WTC11 (cell line): ENCODE measurements at regions not wholly inside any gene's neighbourhood (a gene's known extent, or its start where the extent isn't known, plus 50 kb on each side); places are given as distances from the start of the nearest gene placed in this dataset.

Source experiments
- ATAC-seq: fragments of 200-7000 bp; cut with Tn5 transposase; 2 replicates; pipeline ENCODE4 v1.10.0; 2021; ENCODE audit warnings: mild to moderate bottlenecking, moderate library complexity
- CTCF ChIA-PET: fragments of 300-600 bp; sonication (Branson Sonifier 250); formaldehyde crosslinking; loops from one replicate; lab custom pipeline; 2021; ENCODE audit warnings: antibody characterized with exemption; lab: Charles Lee
- POLR2A ChIA-PET: fragments of 350-600 bp; sonication (Branson Sonifier 250); formaldehyde crosslinking; loops from one replicate; lab custom pipeline; 2021; ENCODE audit warnings: antibody characterized with exemption; lab: Charles Lee
- DNase-seq: peaks from one replicate; pipeline ENCODE4 v3.0.0; 2021; ENCODE audit warnings: low spot score
- H3K27ac Mint-ChIP-seq: 2 replicates; pipeline ENCODE4 v1.8.0; 2021; ENCODE audit warnings: mixed read lengths
- H3K27me3 Mint-ChIP-seq: 2 replicates; pipeline ENCODE4 v1.8.0; 2021; ENCODE audit warnings: low read depth, mild to moderate bottlenecking, moderate library complexity, mixed read lengths
- H3K36me3 Mint-ChIP-seq: 2 replicates; pipeline ENCODE4 v1.8.0; 2021; ENCODE audit warnings: mixed read lengths
- H3K4me1 Mint-ChIP-seq: 2 replicates; pipeline ENCODE4 v1.8.0; 2022; ENCODE audit warnings: mixed read lengths
- H3K4me3 Mint-ChIP-seq: 2 replicates; pipeline ENCODE4 v1.8.0; 2021; ENCODE audit warnings: mild to moderate bottlenecking, moderate library complexity, mixed read lengths
- H3K9me3 Mint-ChIP-seq: 2 replicates; pipeline ENCODE4 v1.8.0; 2021; ENCODE audit warnings: mixed read lengths
- ATF1 ChIP-seq: sonication (generic); formaldehyde crosslinking; IDR thresholded peaks from 2 replicates; pipeline ENCODE4 v1.8.1; 2023; ENCODE audit warnings: mild to moderate bottlenecking, moderate library complexity, missing genetic modification reagents
- CBFB ChIP-seq: sonication (generic); formaldehyde crosslinking; IDR thresholded peaks from 2 replicates; pipeline ENCODE4 v1.8.1; 2022; ENCODE audit warnings: mild to moderate bottlenecking, low read depth, missing genetic modification reagents
- NFYB ChIP-seq: sonication (generic); formaldehyde crosslinking; conservative IDR thresholded peaks from 2 replicates; pipeline ENCODE4 v1.8.0; 2022; ENCODE audit warnings: low read depth, missing genetic modification reagents
- SMAD4 ChIP-seq: sonication (generic); formaldehyde crosslinking; IDR thresholded peaks from 2 replicates; pipeline ENCODE4 v1.8.0; 2022; ENCODE audit warnings: mild to moderate bottlenecking, missing genetic modification reagents
- ZNF121 ChIP-seq: sonication (generic); formaldehyde crosslinking; IDR thresholded peaks from 2 replicates; pipeline ENCODE4 v1.8.0; 2023; ENCODE audit warnings: missing genetic modification reagents
- ZNF263 ChIP-seq: sonication (generic); formaldehyde crosslinking; IDR thresholded peaks from 2 replicates; pipeline ENCODE4 v1.8.1; 2022; ENCODE audit warnings: low read depth, mild to moderate bottlenecking, moderate library complexity, missing genetic modification reagents
- ZNF396 ChIP-seq: fragments of 250-450 bp; sonication (Bioruptor Pico); IDR thresholded peaks from 2 replicates; pipeline ENCODE4 v1.8.0; 2021; ENCODE audit warnings: mild to moderate bottlenecking, moderate library complexity, borderline replicate concordance
- ZNF671 ChIP-seq: fragments of 250-450 bp; sonication (Bioruptor Pico); IDR thresholded peaks from 2 replicates; pipeline ENCODE4 v1.8.0; 2021; ENCODE audit warnings: mild to moderate bottlenecking
- TF ChIP-seq, protein P1 (sequence below): sonication (generic); formaldehyde crosslinking; IDR thresholded peaks from 2 replicates; pipeline ENCODE4 v1.8.0; 2022; ENCODE audit warnings: mild to moderate bottlenecking, missing genetic modification reagents
- TF ChIP-seq, protein P2 (sequence below): fragments of 250-450 bp; sonication (Bioruptor Pico); IDR thresholded peaks from 2 replicates; pipeline ENCODE4 v1.9.0; 2021; ENCODE audit warnings: mild to moderate bottlenecking
- TF ChIP-seq, protein P3 (sequence below): sonication (generic); formaldehyde crosslinking; IDR thresholded peaks from 2 replicates; pipeline ENCODE4 v1.8.0; 2022; ENCODE audit warnings: missing genetic modification reagents
- TF ChIP-seq, protein P4 (sequence below): sonication (generic); formaldehyde crosslinking; IDR thresholded peaks from 2 replicates; pipeline ENCODE4 v1.8.1; 2022; ENCODE audit warnings: low read depth, missing genetic modification reagents, borderline replicate concordance
- TF ChIP-seq, protein P5 (sequence below): sonication (generic); formaldehyde crosslinking; IDR thresholded peaks from 2 replicates; pipeline ENCODE4 v1.8.1; 2022; ENCODE audit warnings: mild to moderate bottlenecking, moderate library complexity, missing genetic modification reagents
- TF ChIP-seq, protein P6 (sequence below): sonication (generic); formaldehyde crosslinking; IDR thresholded peaks from 2 replicates; pipeline ENCODE4 v1.8.1; 2023; ENCODE audit warnings: mild to moderate bottlenecking, missing genetic modification reagents, borderline replicate concordance

DNA sequence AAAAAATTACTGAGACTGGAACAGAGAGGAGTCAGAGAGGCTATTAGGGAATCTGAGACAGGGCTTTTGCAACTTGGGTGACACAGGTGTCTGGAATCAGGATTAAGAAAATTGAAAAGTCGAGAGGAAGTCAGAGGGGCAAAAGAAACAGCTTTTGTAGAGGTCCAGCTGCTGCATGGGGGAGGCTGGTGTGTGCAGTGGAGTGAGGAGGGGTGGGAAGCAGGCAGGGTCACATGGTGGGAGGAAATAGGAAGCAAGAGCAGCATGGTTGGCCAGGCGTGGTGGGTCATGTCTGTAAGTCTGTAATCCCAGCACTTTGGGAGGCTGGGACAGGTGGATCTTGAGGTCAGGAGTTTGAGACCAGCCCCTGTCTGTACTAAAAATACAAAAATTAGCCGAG, 69.7 kb upstream of the VRK1 start (continued):
- TF ChIP-seq, protein P1, sequence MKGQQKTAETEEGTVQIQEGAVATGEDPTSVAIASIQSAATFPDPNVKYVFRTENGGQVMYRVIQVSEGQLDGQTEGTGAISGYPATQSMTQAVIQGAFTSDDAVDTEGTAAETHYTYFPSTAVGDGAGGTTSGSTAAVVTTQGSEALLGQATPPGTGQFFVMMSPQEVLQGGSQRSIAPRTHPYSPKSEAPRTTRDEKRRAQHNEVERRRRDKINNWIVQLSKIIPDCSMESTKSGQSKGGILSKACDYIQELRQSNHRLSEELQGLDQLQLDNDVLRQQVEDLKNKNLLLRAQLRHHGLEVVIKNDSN (CRISPR knock-in tag), result no peak
- TF ChIP-seq ATF1 (CRISPR knock-in tag) (no peak), NFYB (CRISPR knock-in tag) (no peak)
- TF ChIP-seq, protein P2, sequence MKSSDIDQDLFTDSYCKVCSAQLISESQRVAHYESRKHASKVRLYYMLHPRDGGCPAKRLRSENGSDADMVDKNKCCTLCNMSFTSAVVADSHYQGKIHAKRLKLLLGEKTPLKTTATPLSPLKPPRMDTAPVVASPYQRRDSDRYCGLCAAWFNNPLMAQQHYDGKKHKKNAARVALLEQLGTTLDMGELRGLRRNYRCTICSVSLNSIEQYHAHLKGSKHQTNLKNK (CRISPR knock-in tag), result no peak
- TF ChIP-seq, all 79 proteins: peak for 0

DNA sequence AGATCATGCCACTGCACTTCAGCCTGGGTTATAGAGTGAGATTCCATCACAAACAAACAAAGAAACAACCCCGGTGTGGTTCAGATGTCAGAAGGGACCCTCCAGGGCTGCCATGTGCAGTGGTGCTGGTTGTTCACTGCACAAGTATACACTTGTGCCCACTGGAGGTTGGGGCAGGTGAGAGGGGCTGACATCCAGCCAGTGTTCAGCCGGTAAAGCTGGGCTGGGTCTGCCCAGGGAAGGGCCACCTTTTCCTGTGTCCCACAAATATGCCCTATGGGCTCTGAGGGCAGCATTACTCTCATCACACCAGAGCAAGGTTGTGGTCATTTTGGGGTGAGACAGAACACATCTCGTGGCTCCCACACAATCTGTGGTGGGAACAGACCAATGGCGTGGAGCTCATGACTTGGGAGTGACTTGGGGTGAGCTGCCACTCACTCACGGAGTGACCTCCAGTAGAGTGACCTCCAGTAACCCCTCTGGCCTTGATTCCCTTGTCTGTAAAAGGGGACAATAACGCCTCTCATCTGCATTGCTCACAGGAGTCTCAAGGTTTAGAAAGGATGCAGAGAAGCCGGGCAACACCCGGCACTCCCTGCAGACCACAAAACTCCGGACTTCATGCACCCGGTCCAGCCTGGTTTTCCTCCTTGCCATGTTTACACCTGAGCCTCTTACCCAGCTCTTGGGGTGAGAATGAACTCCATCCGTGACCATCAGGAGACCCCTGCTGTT, 69.0 kb upstream of the VRK1 start:
- no peak for DNase-seq
- CTCF ChIA-PET, result no interaction called here
- Mint-ChIP-seq H3K9me3 (peaks cover 14% of the 10 kb centered on the region), H3K4me3 (no peak overlapping the region)
- TF ChIP-seq, protein P3, sequence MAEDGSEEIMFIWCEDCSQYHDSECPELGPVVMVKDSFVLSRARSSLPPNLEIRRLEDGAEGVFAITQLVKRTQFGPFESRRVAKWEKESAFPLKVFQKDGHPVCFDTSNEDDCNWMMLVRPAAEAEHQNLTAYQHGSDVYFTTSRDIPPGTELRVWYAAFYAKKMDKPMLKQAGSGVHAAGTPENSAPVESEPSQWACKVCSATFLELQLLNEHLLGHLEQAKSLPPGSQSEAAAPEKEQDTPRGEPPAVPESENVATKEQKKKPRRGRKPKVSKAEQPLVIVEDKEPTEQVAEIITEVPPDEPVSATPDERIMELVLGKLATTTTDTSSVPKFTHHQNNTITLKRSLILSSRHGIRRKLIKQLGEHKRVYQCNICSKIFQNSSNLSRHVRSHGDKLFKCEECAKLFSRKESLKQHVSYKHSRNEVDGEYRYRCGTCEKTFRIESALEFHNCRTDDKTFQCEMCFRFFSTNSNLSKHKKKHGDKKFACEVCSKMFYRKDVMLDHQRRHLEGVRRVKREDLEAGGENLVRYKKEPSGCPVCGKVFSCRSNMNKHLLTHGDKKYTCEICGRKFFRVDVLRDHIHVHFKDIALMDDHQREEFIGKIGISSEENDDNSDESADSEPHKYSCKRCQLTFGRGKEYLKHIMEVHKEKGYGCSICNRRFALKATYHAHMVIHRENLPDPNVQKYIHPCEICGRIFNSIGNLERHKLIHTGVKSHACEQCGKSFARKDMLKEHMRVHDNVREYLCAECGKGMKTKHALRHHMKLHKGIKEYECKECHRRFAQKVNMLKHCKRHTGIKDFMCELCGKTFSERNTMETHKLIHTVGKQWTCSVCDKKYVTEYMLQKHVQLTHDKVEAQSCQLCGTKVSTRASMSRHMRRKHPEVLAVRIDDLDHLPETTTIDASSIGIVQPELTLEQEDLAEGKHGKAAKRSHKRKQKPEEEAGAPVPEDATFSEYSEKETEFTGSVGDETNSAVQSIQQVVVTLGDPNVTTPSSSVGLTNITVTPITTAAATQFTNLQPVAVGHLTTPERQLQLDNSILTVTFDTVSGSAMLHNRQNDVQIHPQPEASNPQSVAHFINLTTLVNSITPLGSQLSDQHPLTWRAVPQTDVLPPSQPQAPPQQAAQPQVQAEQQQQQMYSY (CRISPR knock-in tag), result peak; percentile 79
- TF ChIP-seq, protein P4, sequence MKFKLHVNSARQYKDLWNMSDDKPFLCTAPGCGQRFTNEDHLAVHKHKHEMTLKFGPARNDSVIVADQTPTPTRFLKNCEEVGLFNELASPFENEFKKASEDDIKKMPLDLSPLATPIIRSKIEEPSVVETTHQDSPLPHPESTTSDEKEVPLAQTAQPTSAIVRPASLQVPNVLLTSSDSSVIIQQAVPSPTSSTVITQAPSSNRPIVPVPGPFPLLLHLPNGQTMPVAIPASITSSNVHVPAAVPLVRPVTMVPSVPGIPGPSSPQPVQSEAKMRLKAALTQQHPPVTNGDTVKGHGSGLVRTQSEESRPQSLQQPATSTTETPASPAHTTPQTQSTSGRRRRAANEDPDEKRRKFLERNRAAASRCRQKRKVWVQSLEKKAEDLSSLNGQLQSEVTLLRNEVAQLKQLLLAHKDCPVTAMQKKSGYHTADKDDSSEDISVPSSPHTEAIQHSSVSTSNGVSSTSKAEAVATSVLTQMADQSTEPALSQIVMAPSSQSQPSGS (CRISPR knock-in tag), result no peak
- no peak for TF ChIP-seq ZNF263
- TF ChIP-seq, all 79 proteins: peak for 1
- POLR2A ChIA-PET, result no interaction called here
- 0 out of 2 replicates have a peak, but pooled peaks cover 2% of the 10 kb centered on the region for H3K36me3 Mint-ChIP-seq
- no peak; the same call in 1 of the 2 replicates for ATAC-seq
- peaks cover under 1% of the 10 kb centered on the region; the same call in 1 of the 2 replicates for H3K4me1 Mint-ChIP-seq
- peaks cover 50% of the 10 kb centered on the region for H3K27me3 Mint-ChIP-seq
- H3K27ac Mint-ChIP-seq, result no peak overlapping the region

DNA sequence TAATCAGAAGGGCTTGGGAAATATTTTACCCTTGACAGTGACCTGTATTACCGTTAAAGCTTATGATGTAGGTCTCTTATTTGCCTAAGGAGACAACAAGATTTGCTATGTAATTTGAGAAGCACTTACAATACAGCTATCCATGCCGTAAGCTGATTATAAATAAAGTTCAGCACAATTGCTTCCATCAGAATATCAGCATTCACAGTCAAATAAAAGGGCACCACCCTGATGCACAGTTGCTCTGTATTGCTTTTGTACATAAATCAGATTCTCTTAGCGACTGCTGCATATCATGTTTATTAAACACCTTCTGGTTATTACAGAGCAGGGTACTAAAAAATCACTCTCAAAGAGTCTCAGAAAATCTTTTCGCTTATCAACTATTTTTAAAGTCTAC, 67.3 kb upstream of the VRK1 start:
- no peak for TF ChIP-seq ZNF396 (CRISPR knock-in tag)
- TF ChIP-seq CBFB (CRISPR knock-in tag), result no peak
- TF ChIP-seq ZNF671 (CRISPR knock-in tag), result no peak
- TF ChIP-seq, protein P4 (CRISPR knock-in tag), result no peak
- peaks cover 8% of the 10 kb centered on the region for H3K9me3 Mint-ChIP-seq
- H3K4me1 Mint-ChIP-seq, result no peaks in the 10 kb centered on the region
- POLR2A ChIA-PET, result no interaction called here
- H3K27me3 Mint-ChIP-seq, result peaks cover 32% of the 10 kb centered on the region
- H3K36me3 Mint-ChIP-seq, result no peaks in the 10 kb centered on the region
- CTCF ChIA-PET, result interaction anchor here (0.8 to 1.6 kb wide), 2 partner anchors 12 to 146 kb away, joined by 3 to 7 read pairs; no protein-coding TSS in a partner anchor
- H3K27ac Mint-ChIP-seq, result no peak overlapping the region
- DNase-seq (no peak), ATAC-seq (no peak)
- no peak overlapping the region for H3K4me3 Mint-ChIP-seq

DNA sequence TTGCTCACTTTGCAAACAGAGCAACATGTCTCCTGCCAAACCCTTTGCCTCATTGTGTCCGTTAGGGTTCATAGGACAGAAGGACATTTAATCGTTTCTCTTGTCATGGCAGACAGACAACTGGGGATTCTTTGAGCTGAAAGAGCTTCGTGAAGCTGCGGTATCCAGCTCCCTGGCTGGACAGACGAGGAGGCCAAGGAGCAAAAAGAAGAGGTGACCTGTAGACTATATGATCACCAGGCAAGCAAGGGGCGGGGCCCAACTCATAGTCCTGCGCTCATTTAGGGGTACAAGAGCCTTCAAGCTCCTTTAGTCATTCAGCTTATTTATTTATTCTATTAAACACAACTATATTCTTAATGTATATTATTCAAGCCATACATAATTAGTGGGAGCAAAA, 66.8 kb upstream of the VRK1 start:
- Mint-ChIP-seq H3K4me1 (no peaks in the 10 kb centered on the region), H3K9me3 (peaks cover 6% of the 10 kb centered on the region; the same call in 1 of the 2 replicates), H3K4me3 (no peak overlapping the region), H3K27ac (no peak overlapping the region), H3K27me3 (peaks cover 27% of the 10 kb centered on the region), H3K36me3 (no peaks in the 10 kb centered on the region)
- ATAC-seq (no peak), DNase-seq (no peak)
- POLR2A ChIA-PET, result no interaction called here
- CTCF ChIA-PET, result interaction anchor here (1.6 kb wide), 1 partner anchor 11 kb away, joined by 7 read pairs; no protein-coding TSS in a partner anchor
- TF ChIP-seq, protein P5, sequence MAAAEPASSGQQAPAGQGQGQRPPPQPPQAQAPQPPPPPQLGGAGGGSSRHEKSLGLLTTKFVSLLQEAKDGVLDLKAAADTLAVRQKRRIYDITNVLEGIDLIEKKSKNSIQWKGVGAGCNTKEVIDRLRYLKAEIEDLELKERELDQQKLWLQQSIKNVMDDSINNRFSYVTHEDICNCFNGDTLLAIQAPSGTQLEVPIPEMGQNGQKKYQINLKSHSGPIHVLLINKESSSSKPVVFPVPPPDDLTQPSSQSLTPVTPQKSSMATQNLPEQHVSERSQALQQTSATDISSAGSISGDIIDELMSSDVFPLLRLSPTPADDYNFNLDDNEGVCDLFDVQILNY (CRISPR knock-in tag), result no peak
- TF ChIP-seq, protein P6, sequence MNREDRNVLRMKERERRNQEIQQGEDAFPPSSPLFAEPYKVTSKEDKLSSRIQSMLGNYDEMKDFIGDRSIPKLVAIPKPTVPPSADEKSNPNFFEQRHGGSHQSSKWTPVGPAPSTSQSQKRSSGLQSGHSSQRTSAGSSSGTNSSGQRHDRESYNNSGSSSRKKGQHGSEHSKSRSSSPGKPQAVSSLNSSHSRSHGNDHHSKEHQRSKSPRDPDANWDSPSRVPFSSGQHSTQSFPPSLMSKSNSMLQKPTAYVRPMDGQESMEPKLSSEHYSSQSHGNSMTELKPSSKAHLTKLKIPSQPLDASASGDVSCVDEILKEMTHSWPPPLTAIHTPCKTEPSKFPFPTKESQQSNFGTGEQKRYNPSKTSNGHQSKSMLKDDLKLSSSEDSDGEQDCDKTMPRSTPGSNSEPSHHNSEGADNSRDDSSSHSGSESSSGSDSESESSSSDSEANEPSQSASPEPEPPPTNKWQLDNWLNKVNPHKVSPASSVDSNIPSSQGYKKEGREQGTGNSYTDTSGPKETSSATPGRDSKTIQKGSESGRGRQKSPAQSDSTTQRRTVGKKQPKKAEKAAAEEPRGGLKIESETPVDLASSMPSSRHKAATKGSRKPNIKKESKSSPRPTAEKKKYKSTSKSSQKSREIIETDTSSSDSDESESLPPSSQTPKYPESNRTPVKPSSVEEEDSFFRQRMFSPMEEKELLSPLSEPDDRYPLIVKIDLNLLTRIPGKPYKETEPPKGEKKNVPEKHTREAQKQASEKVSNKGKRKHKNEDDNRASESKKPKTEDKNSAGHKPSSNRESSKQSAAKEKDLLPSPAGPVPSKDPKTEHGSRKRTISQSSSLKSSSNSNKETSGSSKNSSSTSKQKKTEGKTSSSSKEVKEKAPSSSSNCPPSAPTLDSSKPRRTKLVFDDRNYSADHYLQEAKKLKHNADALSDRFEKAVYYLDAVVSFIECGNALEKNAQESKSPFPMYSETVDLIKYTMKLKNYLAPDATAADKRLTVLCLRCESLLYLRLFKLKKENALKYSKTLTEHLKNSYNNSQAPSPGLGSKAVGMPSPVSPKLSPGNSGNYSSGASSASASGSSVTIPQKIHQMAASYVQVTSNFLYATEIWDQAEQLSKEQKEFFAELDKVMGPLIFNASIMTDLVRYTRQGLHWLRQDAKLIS (CRISPR knock-in tag), result no peak
- TF ChIP-seq ZNF121 (CRISPR knock-in tag) (no peak), SMAD4 (CRISPR knock-in tag) (no peak)
- TF ChIP-seq, protein P1 (CRISPR knock-in tag), result no peak
